Neural progenitor cell (in vitro differentiated cells): ENCODE measurements at regions not wholly inside any gene's neighbourhood (a gene's known extent, or its start where the extent isn't known, plus 50 kb on each side); places are given as distances from the start of the nearest gene placed in this dataset.

Experiments
- CTCF ChIP-seq: fragments of 200-600 bp; sonication (generic); IDR thresholded peaks from 2 replicates; pipeline ENCODE4 v1.5.1; 2017; ENCODE audit warnings: antibody characterized with exemption, mild to moderate bottlenecking
- EZH2 ChIP-seq: fragments of 200-600 bp; sonication (generic); IDR thresholded peaks from 2 replicates; pipeline ENCODE4 v1.6.1; 2017; ENCODE audit warnings: antibody characterized with exemption, mild to moderate bottlenecking, moderate library complexity
- EZH2phosphoT487 ChIP-seq: fragments of 200-600 bp; sonication (generic); IDR thresholded peaks from 2 replicates; pipeline ENCODE4 v1.6.1; 2017; ENCODE audit warnings: antibody characterized with exemption

GRCh38 chr3:78338405-78338804 lies 1298.5 kb downstream of the ROBO2 start:
- TF ChIP-seq EZH2 (no peak), EZH2phosphoT487 (no peak), CTCF (no peak)
